SK-N-SH (cell line): ENCODE measurements at regions not wholly inside any gene's neighbourhood (a gene's known extent, or its start where the extent isn't known, plus 50 kb on each side); places are given as distances from the start of the nearest gene placed in this dataset.

Experiments
- CTCF ChIA-PET: fragments of 300-600, 350-600 bp; formaldehyde crosslinking; extraction: SDS; loops from one replicate; lab custom pipeline; 2021; lab: Yijun Ruan, JAX
- POLR2A ChIA-PET: fragments of 350-600 bp; sonication (Branson Sonifier 250); formaldehyde crosslinking; extraction: SDS; loops from one replicate; lab custom pipeline; 2020; ENCODE audit warnings: antibody characterized with exemption, inconsistent platforms; lab: Yijun Ruan, JAX
- DNase-seq: peaks from one replicate; pipeline ENCODE4 v3.0.0; 2012
- H2AFZ ChIP-seq: fragments of 200-600 bp; sonication (generic); 2 replicates; pipeline ENCODE4 v1.8.1; 2016; ENCODE audit warnings: antibody characterized with exemption, mild to moderate bottlenecking, low read depth
- H3F3A ChIP-seq: fragments of 200-600 bp; sonication (generic); replicated peaks from 2 replicates; pipeline ENCODE3; 2016; ENCODE audit warnings: antibody characterized with exemption, mild to moderate bottlenecking; ENCODE audit not compliant: insufficient read depth
- H3K27ac ChIP-seq, 2 experiments: fragments of 200-500 bp in 1 of 2; fragments of 200-600 bp in 1 of 2; sonication (Bioruptor generic) in 1 of 2; sonication (generic), shearing (Covaris generic) in 1 of 2; 2 replicates each; pipeline versions ENCODE4 v1.5.1 to v1.6.1; 2014 to 2016; ENCODE audit warnings: low read depth in 2 of 2, inconsistent platforms in 1 of 2, low read length in 1 of 2, mild to moderate bottlenecking in 1 of 2, mixed read lengths in 1 of 2
- H3K27me3 ChIP-seq: fragments of 200-600 bp; sonication (generic), shearing (Covaris generic); 2 replicates; pipeline ENCODE4 v1.6.1; 2016; ENCODE audit warnings: mixed run types; ENCODE audit not compliant: insufficient read depth
- H3K36me3 ChIP-seq, 2 experiments: fragments of 200-500 bp in 1 of 2; fragments of 200-600 bp in 1 of 2; sonication (Bioruptor generic) in 1 of 2; sonication (generic) in 1 of 2; replicated peaks in 1 of 2; 2 replicates each; pipeline versions ENCODE3 to v1.5.1; 2014 to 2016; ENCODE audit warnings: low read length in 1 of 2, mild to moderate bottlenecking in 1 of 2; ENCODE audit not compliant: insufficient read depth in 2 of 2, control insufficient read depth in 1 of 2
- H3K4me1 ChIP-seq, 2 experiments: fragments of 200-500 bp in 1 of 2; fragments of 200-600 bp in 1 of 2; sonication (Bioruptor generic) in 1 of 2; sonication (generic), shearing (Covaris generic) in 1 of 2; 2 replicates each; pipeline versions ENCODE4 v1.5.1 to v1.6.1; 2014 to 2016; ENCODE audit warnings: low read depth in 1 of 2, low read length in 1 of 2, mixed run types in 1 of 2; ENCODE audit not compliant: insufficient read depth in 2 of 2, control insufficient read depth in 1 of 2
- H3K4me2 ChIP-seq: fragments of 200-600 bp; sonication (generic), shearing (Covaris generic); 2 replicates; pipeline ENCODE4 v1.6.1; 2017; ENCODE audit warnings: mixed run types
- H3K4me3 ChIP-seq, 2 experiments: fragments of 200-500 bp in 1 of 2; fragments of 200-600 bp in 1 of 2; sonication (Bioruptor generic) in 1 of 2; sonication (generic), shearing (Covaris generic) in 1 of 2; 2 replicates each; pipeline versions ENCODE4 v1.5.1 to v1.8.1; 2014 to 2016; ENCODE audit warnings: low read depth in 2 of 2, inconsistent platforms in 1 of 2, low read length in 1 of 2, mild to moderate bottlenecking in 1 of 2, mixed read lengths in 1 of 2, moderate library complexity in 1 of 2
- H3K79me2 ChIP-seq: fragments of 200-600 bp; sonication (generic); 2 replicates; pipeline ENCODE4 v1.8.1; 2017; ENCODE audit warnings: mild to moderate bottlenecking; ENCODE audit not compliant: insufficient read depth
- H3K9ac ChIP-seq: fragments of 200-600 bp; sonication (generic); 2 replicates; pipeline ENCODE4 v1.6.1; 2017; ENCODE audit warnings: mixed run types
- H3K9me2 ChIP-seq: fragments of 200-600 bp; sonication (generic); 2 replicates; pipeline ENCODE4 v1.6.1; 2017; ENCODE audit warnings: mixed run types
- H3K9me3 ChIP-seq: fragments of 200-600 bp; sonication (generic); 2 replicates; pipeline ENCODE4 v1.6.1; 2017; ENCODE audit warnings: mixed run types, mild to moderate bottlenecking, moderate library complexity
- H4K20me1 ChIP-seq: fragments of 200-600 bp; sonication (generic); 2 replicates; pipeline ENCODE4 v1.6.1; 2017; ENCODE audit warnings: mild to moderate bottlenecking, mixed run types; ENCODE audit not compliant: insufficient read depth
- CHD2 ChIP-seq: fragments of 150-350 bp; IDR thresholded peaks from 2 replicates; pipeline ENCODE4 v1.6.1; 2018; ENCODE audit warnings: low read length; ENCODE audit not compliant: partially characterized antibody
- EP300 ChIP-seq, 2 experiments: IDR thresholded peaks; 2 replicates each; pipeline versions ENCODE4 v1.4.0 to v1.6.1; 2012; ENCODE audit warnings: borderline replicate concordance in 1 of 2, low read depth in 1 of 2, low read length in 1 of 2
- FOSL2 ChIP-seq: IDR thresholded peaks from 2 replicates; pipeline ENCODE4 v1.4.0; 2012; ENCODE audit warnings: low read depth, mild to moderate bottlenecking, moderate library complexity, borderline replicate concordance
- MXI1 ChIP-seq: IDR thresholded peaks from 2 replicates; pipeline ENCODE4 v1.6.1; 2012; ENCODE audit warnings: mild to moderate bottlenecking, low read depth, low read length, improper control_type of control experiment
- POLR2AphosphoS5 ChIP-seq: IDR thresholded peaks from 2 replicates; pipeline ENCODE4 v1.6.1; 2012; ENCODE audit warnings: low read depth, low read length
- RCOR1 ChIP-seq: fragments of 150-350 bp; IDR thresholded peaks from 2 replicates; pipeline ENCODE4 v1.6.1; 2017; ENCODE audit warnings: antibody characterized with exemption, low read length
- TEAD4 ChIP-seq: IDR thresholded peaks from 2 replicates; pipeline ENCODE4 v1.4.0; 2012; ENCODE audit warnings: mild to moderate bottlenecking, borderline replicate concordance; ENCODE audit not compliant: insufficient read depth
- WGBS: methylation state at CpG from one replicate; pipeline ENCODE4 v1.1.6; 2017; ENCODE audit warnings: low lambda C conversion rate; 5-methylcytosine and 5-hydroxymethylcytosine counted together
- TF ChIP-seq, protein P1 (sequence below): IDR thresholded peaks from 2 replicates; pipeline ENCODE4 v1.4.0; 2012; ENCODE audit warnings: low read depth
- TF ChIP-seq, protein P2 (sequence below): fragments of 200-600 bp; sonication (generic); IDR thresholded peaks from 2 replicates; pipeline ENCODE4 v1.6.1; 2017; ENCODE audit warnings: antibody characterized with exemption, mild to moderate bottlenecking, moderate library complexity
- TF ChIP-seq, protein P3 (sequence below): fragments of 150-350 bp; IDR thresholded peaks from 2 replicates; pipeline ENCODE4 v1.6.1; 2017; ENCODE audit warnings: antibody characterized with exemption, low read length, low read depth, borderline replicate concordance

DNA sequence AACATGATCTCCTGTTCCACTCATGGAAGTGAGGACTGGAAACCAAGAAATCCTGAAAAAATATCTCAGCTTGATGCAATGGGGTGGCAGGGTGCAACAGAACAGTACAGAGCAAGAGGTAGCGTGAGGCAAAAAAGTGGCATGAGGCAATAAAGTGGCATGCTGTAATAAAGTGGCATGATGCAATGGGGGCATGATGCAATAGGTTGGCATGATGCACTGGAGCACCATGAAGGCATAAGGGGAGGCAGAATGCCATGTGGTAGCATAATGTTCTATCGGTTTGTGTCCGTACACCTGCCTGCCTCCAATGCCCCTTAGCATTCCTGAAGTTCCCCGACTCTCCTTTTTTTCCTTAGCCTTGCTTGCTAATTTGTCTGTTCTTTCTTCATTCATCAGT lies 648.4 kb downstream of the TMEM182 start:
- no peaks in the 10 kb centered on the region for H3K4me1 ChIP-seq
- H3K27ac ChIP-seq, result no peak overlapping the region
- no peak overlapping the region for H3K9ac ChIP-seq
- no peaks in the 10 kb centered on the region for H4K20me1 ChIP-seq
- H3K27me3 ChIP-seq, result no peaks in the 10 kb centered on the region; the same call in 1 of the 2 replicates
- ChIA-PET CTCF (no interaction called here), POLR2A (no interaction called here)
- whole genome bisulfite sequencing, result 13% methylated on average over 4 of the region's 4 CpGs
- H3K4me2 ChIP-seq, result no peak overlapping the region
- H3K9me2 ChIP-seq, result no peaks in the 10 kb centered on the region
- no peak for DNase-seq
- TF ChIP-seq, protein P1, sequence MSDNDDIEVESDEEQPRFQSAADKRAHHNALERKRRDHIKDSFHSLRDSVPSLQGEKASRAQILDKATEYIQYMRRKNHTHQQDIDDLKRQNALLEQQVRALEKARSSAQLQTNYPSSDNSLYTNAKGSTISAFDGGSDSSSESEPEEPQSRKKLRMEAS, result no peak
- TF ChIP-seq CHD2 (no peak), FOSL2 (no peak), TEAD4 (no peak), RCOR1 (no peak), MXI1 (no peak), EP300 (IDR thresholded peaks at IDR 0.05; ENCODE audit: borderline replicate concordance in 1 of 2, low read depth in 1 of 2, low read length in 1 of 2) (no peak)
- TF ChIP-seq, protein P2, sequence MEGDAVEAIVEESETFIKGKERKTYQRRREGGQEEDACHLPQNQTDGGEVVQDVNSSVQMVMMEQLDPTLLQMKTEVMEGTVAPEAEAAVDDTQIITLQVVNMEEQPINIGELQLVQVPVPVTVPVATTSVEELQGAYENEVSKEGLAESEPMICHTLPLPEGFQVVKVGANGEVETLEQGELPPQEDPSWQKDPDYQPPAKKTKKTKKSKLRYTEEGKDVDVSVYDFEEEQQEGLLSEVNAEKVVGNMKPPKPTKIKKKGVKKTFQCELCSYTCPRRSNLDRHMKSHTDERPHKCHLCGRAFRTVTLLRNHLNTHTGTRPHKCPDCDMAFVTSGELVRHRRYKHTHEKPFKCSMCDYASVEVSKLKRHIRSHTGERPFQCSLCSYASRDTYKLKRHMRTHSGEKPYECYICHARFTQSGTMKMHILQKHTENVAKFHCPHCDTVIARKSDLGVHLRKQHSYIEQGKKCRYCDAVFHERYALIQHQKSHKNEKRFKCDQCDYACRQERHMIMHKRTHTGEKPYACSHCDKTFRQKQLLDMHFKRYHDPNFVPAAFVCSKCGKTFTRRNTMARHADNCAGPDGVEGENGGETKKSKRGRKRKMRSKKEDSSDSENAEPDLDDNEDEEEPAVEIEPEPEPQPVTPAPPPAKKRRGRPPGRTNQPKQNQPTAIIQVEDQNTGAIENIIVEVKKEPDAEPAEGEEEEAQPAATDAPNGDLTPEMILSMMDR, result no peak
- TF ChIP-seq, protein P3, sequence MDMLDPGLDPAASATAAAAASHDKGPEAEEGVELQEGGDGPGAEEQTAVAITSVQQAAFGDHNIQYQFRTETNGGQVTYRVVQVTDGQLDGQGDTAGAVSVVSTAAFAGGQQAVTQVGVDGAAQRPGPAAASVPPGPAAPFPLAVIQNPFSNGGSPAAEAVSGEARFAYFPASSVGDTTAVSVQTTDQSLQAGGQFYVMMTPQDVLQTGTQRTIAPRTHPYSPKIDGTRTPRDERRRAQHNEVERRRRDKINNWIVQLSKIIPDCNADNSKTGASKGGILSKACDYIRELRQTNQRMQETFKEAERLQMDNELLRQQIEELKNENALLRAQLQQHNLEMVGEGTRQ, result no peak
- no peak overlapping the region for H2AFZ ChIP-seq
- no peaks in the 10 kb centered on the region for H3F3A ChIP-seq
- H3K4me3 ChIP-seq, result no peak overlapping the region
- H3K9me3 ChIP-seq, result no peaks in the 10 kb centered on the region
- no peaks in the 10 kb centered on the region for H3K36me3 ChIP-seq
- H3K79me2 ChIP-seq, result no peaks in the 10 kb centered on the region

DNA sequence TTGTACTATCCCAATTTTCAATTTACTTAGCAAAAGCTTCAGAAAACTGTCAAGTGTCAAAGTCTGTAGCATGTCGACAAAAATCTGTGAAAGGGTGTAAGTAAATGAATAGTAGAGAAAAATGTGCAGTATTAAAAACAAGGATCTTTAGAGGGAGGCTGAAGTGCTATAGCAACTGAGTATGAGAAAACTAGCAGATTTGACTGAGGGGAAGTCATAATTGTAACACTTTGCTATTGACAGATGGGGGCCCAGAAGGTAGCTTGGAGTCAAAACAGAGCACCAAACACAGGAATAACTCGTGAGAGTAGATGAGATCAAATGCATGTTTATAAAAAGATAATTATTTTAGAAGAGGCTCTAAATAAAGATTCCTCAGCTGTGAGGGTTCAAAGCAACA lies 657.7 kb downstream of the TMEM182 start:
- H2AFZ ChIP-seq, result no peak overlapping the region
- WGBS, result 1% methylated on average over 2 of the region's 2 CpGs

More for the DNA sequence above, 657.7 kb downstream of the TMEM182 start:
- Histone ChIP-seq H3K27ac (no peak overlapping the region), H3K9me2 (no peaks in the 10 kb centered on the region), H4K20me1 (no peaks in the 10 kb centered on the region), H3K9me3 (no peaks in the 10 kb centered on the region), H3K79me2 (no peaks in the 10 kb centered on the region), H3K27me3 (no peaks in the 10 kb centered on the region), H3K9ac (no peak overlapping the region), H3K4me3 (no peak overlapping the region), H3K36me3 (no peaks in the 10 kb centered on the region), H3K4me1 (no peaks in the 10 kb centered on the region), H3K4me2 (no peak overlapping the region)
- CTCF ChIA-PET, result no interaction called here
- DNase-seq, result no peak
- POLR2A ChIA-PET, result no interaction called here
- TF ChIP-seq POLR2AphosphoS5 (no peak), TEAD4 (no peak)
- TF ChIP-seq, all 33 proteins: peak for 0
- H3F3A ChIP-seq, result no peaks in the 10 kb centered on the region
